H1 (cell line): ENCODE measurements at regions not wholly inside any gene's neighbourhood (a gene's known extent, or its start where the extent isn't known, plus 50 kb on each side); places are given as distances from the start of the nearest gene placed in this dataset.

Experiments used
- CTCF ChIA-PET: fragments of 300-600 bp; sonication (Branson Sonifier 250); formaldehyde crosslinking; loops from one replicate; lab custom pipeline; 2021; ENCODE audit not compliant: partially characterized antibody; lab: Charles Lee
- POLR2A ChIA-PET: fragments of 300-600 bp; sonication (Branson Sonifier 250); formaldehyde crosslinking; loops from one replicate; lab custom pipeline; 2021; ENCODE audit warnings: inconsistent platforms; ENCODE audit not compliant: partially characterized antibody; lab: Charles Lee
- DNase-seq, 2 experiments: peaks; one replicate each; pipeline versions ENCODE4 v3.0.0 to v3.0.0-alpha.2; 2010 to 2022; ENCODE audit warnings: low spot score in 2 of 2, low read depth in 1 of 2, mixed read lengths in 1 of 2
- FAIRE-seq: peaks from 2 replicates; lab custom pipeline; 2011; peaks lifted over from hg19 to GRCh38; lab: Jason Lieb, UNC
- H2AFZ ChIP-seq: 2 replicates; pipeline ENCODE4 v1.8.1; 2012; ENCODE audit warnings: low read length, inconsistent platforms
- H2AK5ac ChIP-seq: 2 replicates; pipeline ENCODE4 v1.6.1; 2013; ENCODE audit warnings: low read depth, low read length
- H2BK120ac ChIP-seq: replicated peaks from 2 replicates; pipeline ENCODE3; 2013; ENCODE audit warnings: low read depth, low read length, inconsistent platforms
- H2BK12ac ChIP-seq: 2 replicates; pipeline ENCODE4 v1.6.1; 2013; ENCODE audit warnings: low read depth, low read length
- H2BK15ac ChIP-seq: 2 replicates; pipeline ENCODE4 v1.6.1; 2013; ENCODE audit warnings: low read length
- H2BK20ac ChIP-seq: 2 replicates; pipeline ENCODE4 v1.6.1; 2013; ENCODE audit warnings: low read length
- H2BK5ac ChIP-seq: 2 replicates; pipeline ENCODE4 v1.6.1; 2013; ENCODE audit warnings: low read depth, low read length
- H3K14ac ChIP-seq: 2 replicates; pipeline ENCODE4 v1.6.1; 2013; ENCODE audit warnings: inconsistent platforms; ENCODE audit not compliant: insufficient read length
- H3K18ac ChIP-seq: 2 replicates; pipeline ENCODE4 v1.6.1; 2013; ENCODE audit warnings: low read length; ENCODE audit errors: extremely low read depth
- H3K23ac ChIP-seq: 2 replicates; pipeline ENCODE4 v1.6.1; 2013; ENCODE audit warnings: inconsistent platforms; ENCODE audit not compliant: insufficient read length
- H3K23me2 ChIP-seq: 2 replicates; pipeline ENCODE4 v1.6.1; 2013; ENCODE audit warnings: low read depth, low read length
- H3K27ac ChIP-seq: 2 replicates; pipeline ENCODE4 v1.6.1; 2011; ENCODE audit warnings: low read depth, low read length, inconsistent platforms
- H3K27me3 ChIP-seq, 4 experiments: replicated peaks in 1 of 4; 1 replicate in 1 of 4; 2 replicates in 3 of 4; pipeline versions ENCODE4 v1.6.1 to v1.8.1; 2011 to 2013; ENCODE audit warnings: low read length in 3 of 4, mild to moderate bottlenecking in 3 of 4, inconsistent platforms in 2 of 4, mixed read lengths in 2 of 4, moderate library complexity in 1 of 4; ENCODE audit not compliant: control insufficient read depth in 3 of 4, insufficient read depth in 3 of 4; ENCODE audit errors: extremely low read depth in 1 of 4
- H3K36me3 ChIP-seq, 4 experiments: 2 replicates each; pipeline versions ENCODE4 v1.6.1 to v1.8.1; 2011 to 2013; ENCODE audit warnings: mild to moderate bottlenecking in 4 of 4, low read length in 3 of 4, moderate library complexity in 2 of 4, control low read depth in 1 of 4, inconsistent platforms in 1 of 4; ENCODE audit not compliant: insufficient read depth in 4 of 4, control insufficient read depth in 2 of 4
- H3K4ac ChIP-seq: replicated peaks from 2 replicates; pipeline ENCODE3; 2013; ENCODE audit warnings: low read length, low read depth, mixed read lengths, inconsistent platforms; ENCODE audit not compliant: insufficient read length
- H3K4me1 ChIP-seq, 4 experiments: replicated peaks in 1 of 4; 1 replicate in 1 of 4; 2 replicates in 3 of 4; pipeline versions ENCODE4 v1.6.1 to v1.8.1; 2011 to 2013; ENCODE audit warnings: low read length in 3 of 4, inconsistent platforms in 2 of 4, mixed read lengths in 1 of 4; ENCODE audit not compliant: insufficient read depth in 4 of 4, control insufficient read depth in 3 of 4
- H3K4me2 ChIP-seq, 2 experiments: 2 replicates each; pipeline versions ENCODE4 v1.6.1 to v1.8.1; 2011 to 2013; ENCODE audit warnings: low read depth in 2 of 2, low read length in 2 of 2, control low read depth in 1 of 2, inconsistent platforms in 1 of 2, mild to moderate bottlenecking in 1 of 2; ENCODE audit not compliant: insufficient read depth in 1 of 2
- H3K4me3 ChIP-seq, 4 experiments: fragments of 200-600, 300-600 bp in 1 of 4; sonication (generic), shearing (Covaris generic), sonication (Bioruptor Twin) in 1 of 4; 2 replicates each; pipeline versions ENCODE4 v1.5.1 to v1.8.1; 2011 to 2016; ENCODE audit warnings: low read length in 4 of 4, low read depth in 3 of 4, control low read depth in 2 of 4, inconsistent platforms in 2 of 4, mild to moderate bottlenecking in 2 of 4, mixed read lengths in 1 of 4, moderate library complexity in 1 of 4; ENCODE audit not compliant: insufficient read depth in 2 of 4; ENCODE audit errors: extremely low read depth in 1 of 4
- H3K56ac ChIP-seq: replicated peaks from 2 replicates; pipeline ENCODE3; 2013; ENCODE audit warnings: low read depth, mild to moderate bottlenecking, mixed read lengths, low read length, inconsistent platforms; ENCODE audit not compliant: insufficient read length
- H3K79me1 ChIP-seq: 2 replicates; pipeline ENCODE4 v1.6.1; 2013; ENCODE audit warnings: low read depth, low read length, control low read depth
- H3K79me2 ChIP-seq, 2 experiments: 2 replicates each; pipeline versions ENCODE4 v1.6.1 to v1.8.1; 2012 to 2013; ENCODE audit warnings: low read length in 2 of 2, mild to moderate bottlenecking in 2 of 2, inconsistent platforms in 1 of 2; ENCODE audit not compliant: insufficient read depth in 2 of 2, control insufficient read depth in 1 of 2
- H3K9ac ChIP-seq, 4 experiments: replicated peaks in 1 of 4; 1 replicate in 1 of 4; 2 replicates in 3 of 4; pipeline versions ENCODE4 v1.6.1 to v1.8.1; 2011 to 2013; ENCODE audit warnings: low read depth in 3 of 4, low read length in 3 of 4, control low read depth in 2 of 4, mild to moderate bottlenecking in 2 of 4, moderate library complexity in 2 of 4, inconsistent platforms in 1 of 4; ENCODE audit errors: extremely low read depth in 1 of 4
- H3K9me3 ChIP-seq, 2 experiments: 2 replicates each; pipeline versions ENCODE4 v1.6.1 to v1.8.1; 2012 to 2013; ENCODE audit warnings: mild to moderate bottlenecking in 2 of 2, moderate library complexity in 2 of 2, control low read depth in 1 of 2, inconsistent platforms in 1 of 2, low read depth in 1 of 2, low read length in 1 of 2, mixed read lengths in 1 of 2; ENCODE audit not compliant: insufficient read depth in 2 of 2
- H4K20me1 ChIP-seq, 2 experiments: replicated peaks in 1 of 2; 2 replicates each; pipeline versions ENCODE3 to v1.8.1; 2011 to 2013; ENCODE audit warnings: inconsistent platforms in 2 of 2, low read length in 2 of 2, mild to moderate bottlenecking in 1 of 2; ENCODE audit not compliant: insufficient read depth in 2 of 2, control insufficient read depth in 1 of 2
- H4K5ac ChIP-seq: 2 replicates; pipeline ENCODE4 v1.6.1; 2013; ENCODE audit warnings: low read length, low read depth, mixed read lengths, inconsistent platforms; ENCODE audit not compliant: insufficient read length
- H4K8ac ChIP-seq: 2 replicates; pipeline ENCODE4 v1.8.0; 2013; ENCODE audit warnings: mild to moderate bottlenecking, moderate library complexity, low read length, inconsistent platforms; ENCODE audit not compliant: insufficient read depth; ENCODE audit errors: extremely low read depth
- H4K91ac ChIP-seq: replicated peaks from 2 replicates; pipeline ENCODE3; 2013; ENCODE audit warnings: low read length, mixed read lengths, inconsistent platforms; ENCODE audit not compliant: insufficient read length
- ATF2 ChIP-seq: IDR thresholded peaks from 2 replicates; pipeline ENCODE4 v1.6.1; 2012; ENCODE audit warnings: low read length, inconsistent platforms
- CBX8 ChIP-seq: fragments of 300-800, 300-1000 bp; sonication (generic); IDR thresholded peaks from 2 replicates; pipeline ENCODE4 v1.7.1; 2016; ENCODE audit warnings: low read depth, low read length, borderline replicate concordance
- CHD2 ChIP-seq: IDR thresholded peaks from 2 replicates; pipeline ENCODE4 v1.6.1; 2012; ENCODE audit warnings: low read length, improper control_type of control experiment
- CREB1 ChIP-seq: IDR thresholded peaks from 2 replicates; pipeline ENCODE4 v1.6.1; 2012; ENCODE audit warnings: inconsistent platforms
- EGR1 ChIP-seq: IDR thresholded peaks from 2 replicates; pipeline ENCODE4 v1.6.1; 2011; ENCODE audit warnings: low read depth, low read length, borderline replicate concordance
- EP300 ChIP-seq, 2 experiments: IDR thresholded peaks; 1 replicate in 1 of 2; 2 replicates in 1 of 2; pipeline ENCODE4 v1.6.1; 2011 to 2012; ENCODE audit warnings: low read depth in 2 of 2, low read length in 2 of 2, mild to moderate bottlenecking in 2 of 2, borderline replicate concordance in 1 of 2, inconsistent platforms in 1 of 2, moderate library complexity in 1 of 2
- FOSL1 ChIP-seq: IDR thresholded peaks from 2 replicates; pipeline ENCODE4 v1.6.1; 2011; ENCODE audit warnings: mild to moderate bottlenecking, low read depth, low read length, moderate library complexity; ENCODE audit not compliant: insufficient read depth
- PHF8 ChIP-seq: fragments of 200-600 bp; sonication (generic); conservative IDR thresholded peaks from 2 replicates; pipeline ENCODE4 v1.7.1; 2012; ENCODE audit warnings: low read depth, mild to moderate bottlenecking, inconsistent platforms, low read length, moderate library complexity
- POLR2A ChIP-seq, 2 experiments: IDR thresholded peaks; 1 replicate in 1 of 2; 2 replicates in 1 of 2; pipeline ENCODE4 v1.6.1; 2011; ENCODE audit warnings: low read depth in 2 of 2, low read length in 2 of 2, mild to moderate bottlenecking in 2 of 2; ENCODE audit errors: control extremely low read depth in 1 of 2
- RAD21 ChIP-seq, 2 experiments: IDR thresholded peaks in 1 of 2; conservative IDR thresholded peaks in 1 of 2; 2 replicates each; pipeline ENCODE4 v1.6.1; 2011; ENCODE audit warnings: low read depth in 2 of 2, low read length in 2 of 2, improper control_type of control experiment in 1 of 2, inconsistent platforms in 1 of 2, mild to moderate bottlenecking in 1 of 2, moderate library complexity in 1 of 2
- RFX5 ChIP-seq: IDR thresholded peaks from 2 replicates; pipeline ENCODE4 v1.6.1; 2011; ENCODE audit warnings: low read depth, low read length, improper control_type of control experiment, borderline replicate concordance
- SP4 ChIP-seq: IDR thresholded peaks from 2 replicates; pipeline ENCODE4 v1.6.1; 2012; ENCODE audit warnings: low read length, inconsistent platforms
- TAF7 ChIP-seq: optimal IDR thresholded peaks from 2 replicates; pipeline ENCODE3; 2011; ENCODE audit warnings: low read depth, mild to moderate bottlenecking, inconsistent platforms, low read length, moderate library complexity, borderline replicate concordance
- TCF12 ChIP-seq: IDR thresholded peaks from 2 replicates; pipeline ENCODE4 v1.6.1; 2011; ENCODE audit warnings: low read depth, mild to moderate bottlenecking, low read length
- WGBS, 2 experiments: shearing (Covaris generic) in 1 of 2; methylation state at CpG; one replicate each; pipeline versions ENCODE4 v1.1.6 to v1.1.7; 2013 to 2015; ENCODE audit warnings: low lambda C conversion rate in 2 of 2, mixed read lengths in 2 of 2, inconsistent platforms in 1 of 2, low coverage in 1 of 2, missing lambda C conversion rate in 1 of 2; ENCODE audit not compliant: insufficient replicate concordance in 2 of 2, insufficient coverage in 1 of 2, insufficient read length in 1 of 2; ENCODE audit errors: extremely low coverage in 1 of 2, missing lambda C conversion rate in 1 of 2; 5-methylcytosine and 5-hydroxymethylcytosine counted together

GRCh38 chr20:6940876-6941275 is 173.4 kb downstream of the BMP2 start:
- no peak for FAIRE-seq
- Histone ChIP-seq H2BK5ac (no peak overlapping the region), H2BK12ac (no peak overlapping the region), H3K4me2 (no peak overlapping the region), H2AFZ (no peak overlapping the region), H3K4ac (no peak overlapping the region), H3K79me1 (no peaks in the 10 kb centered on the region), H3K4me1 (no peaks in the 10 kb centered on the region), H3K9ac (no peak overlapping the region), H2BK120ac (no peak overlapping the region), H3K23me2 (no peaks in the 10 kb centered on the region), H3K14ac (no peak overlapping the region), H3K27ac (no peak overlapping the region), H3K9me3 (no peaks in the 10 kb centered on the region), H2BK20ac (no peak overlapping the region), H2BK15ac (no peak overlapping the region), H3K18ac (no peak overlapping the region), H4K8ac (no peak overlapping the region), H4K20me1 (no peaks in the 10 kb centered on the region), H2AK5ac (no peak overlapping the region), H3K79me2 (no peaks in the 10 kb centered on the region), H3K56ac (no peak overlapping the region), H4K91ac (no peak overlapping the region), H3K23ac (no peak overlapping the region), H4K5ac (no peak overlapping the region), H3K27me3 (no peaks in the 10 kb centered on the region), H3K4me3 (no peak overlapping the region), H3K36me3 (no peaks in the 10 kb centered on the region)
- 48% methylated on average over 2 of the region's 2 CpGs; no CpG with 5 or more reads in 1 of the 2 experiments for WGBS, 2 experiments
- no peak for DNase-seq
- ChIA-PET CTCF (interaction anchor here (0.6 to 2.0 kb wide), 6 partner anchors 17 to 779 kb away, joined by 3 to 6 read pairs (median 4); no protein-coding TSS in a partner anchor), POLR2A (no interaction called here)
- TF ChIP-seq PHF8: no peak
- TF ChIP-seq FOSL1: no peak
- no peak for TF ChIP-seq EP300 (IDR thresholded peaks at IDR 0.05; ENCODE audit: borderline replicate concordance in 1 of 2, low read depth in 2 of 2, low read length in 2 of 2)
- TF ChIP-seq ATF2: no peak
- no peak for TF ChIP-seq TCF12
- TF ChIP-seq RFX5: no peak
- TF ChIP-seq RAD21 (IDR thresholded peaks at IDR 0.05 in 1 of 2, conservative IDR thresholded peaks at IDR 0.05 in 1 of 2; ENCODE audit: low read depth in 2 of 2, low read length in 2 of 2): no peak
- TF ChIP-seq CBX8: no peak
- no peak for TF ChIP-seq CREB1
- TF ChIP-seq POLR2A (IDR thresholded peaks at IDR 0.05; ENCODE audit: control extremely low read depth in 1 of 2, low read depth in 2 of 2, low read length in 2 of 2): no peak
- TF ChIP-seq CHD2: no peak
- no peak for TF ChIP-seq EGR1
- no peak for TF ChIP-seq SP4
- no peak for TF ChIP-seq TAF7
